Nephron (organoid): ENCODE measurements at regions not wholly inside any gene's neighbourhood (a gene's known extent, or its start where the extent isn't known, plus 50 kb on each side); places are given as distances from the start of the nearest gene placed in this dataset.

Experiments
- H3K27ac Mint-ChIP-seq, 3 experiments: 2 replicates each; pipeline ENCODE4 v1.8.0; 2020; ENCODE audit warnings: mixed read lengths in 3 of 3, mild to moderate bottlenecking in 2 of 3, moderate library complexity in 1 of 3
- H3K27me3 Mint-ChIP-seq: 2 replicates; pipeline ENCODE4 v1.8.0; 2021; ENCODE audit warnings: low read depth, mild to moderate bottlenecking, moderate library complexity, mixed read lengths
- H3K36me3 Mint-ChIP-seq: 2 replicates; pipeline ENCODE4 v1.8.0; 2020; ENCODE audit warnings: low read depth, mixed read lengths
- H3K4me1 Mint-ChIP-seq: 2 replicates; pipeline ENCODE4 v1.8.0; 2020; ENCODE audit warnings: mixed read lengths
- H3K4me3 Mint-ChIP-seq, 3 experiments: 2 replicates each; pipeline ENCODE4 v1.8.0; 2020; ENCODE audit warnings: mild to moderate bottlenecking in 3 of 3, mixed read lengths in 3 of 3, moderate library complexity in 2 of 3
- H3K9me3 Mint-ChIP-seq: 2 replicates; pipeline ENCODE4 v1.8.0; 2020; ENCODE audit warnings: mixed read lengths
- CTCF ChIP-seq, 3 experiments: fragments of 200-600 bp; sonication (generic); IDR thresholded peaks; one replicate each; pipeline ENCODE4 v1.5.0; 2021; ENCODE audit warnings: antibody characterized with exemption in 3 of 3; ENCODE audit not compliant: unreplicated experiment in 3 of 3

- H3K4me1 Mint-ChIP-seq = peaks cover 8% of the 10 kb centered on the region
Measured at GRCh38 chr13:83825676-83826075, 56.6 kb downstream of the SLITRK1 start.

GRCh38 chr13:83824560-83824959 lies 57.7 kb downstream of the SLITRK1 start:
- H3K9me3 Mint-ChIP-seq = no peaks in the 10 kb centered on the region
- no peak overlapping the region for H3K4me3 Mint-ChIP-seq
- no peaks in the 10 kb centered on the region for H3K36me3 Mint-ChIP-seq
- H3K27me3 Mint-ChIP-seq = no peaks in the 10 kb centered on the region
- peaks cover 4% of the 10 kb centered on the region for H3K4me1 Mint-ChIP-seq
- no peak overlapping the region for H3K27ac Mint-ChIP-seq
- no peak for TF ChIP-seq CTCF (IDR thresholded peaks at IDR 0.05; ENCODE audit: unreplicated experiment in 3 of 3)

More at GRCh38 chr13:83825676-83826075, 56.6 kb downstream of the SLITRK1 start:
- Mint-ChIP-seq H3K27ac (no peak overlapping the region), H3K4me3 (no peak overlapping the region), H3K27me3 (no peaks in the 10 kb centered on the region), H3K9me3 (no peaks in the 10 kb centered on the region), H3K36me3 (no peaks in the 10 kb centered on the region)
- no peak for TF ChIP-seq CTCF (IDR thresholded peaks at IDR 0.05; ENCODE audit: unreplicated experiment in 3 of 3)

GRCh38 chr13:83824120-83824519 lies 58.2 kb downstream of the SLITRK1 start:
- H3K27ac Mint-ChIP-seq = no peak overlapping the region
- peaks cover 4% of the 10 kb centered on the region for H3K4me1 Mint-ChIP-seq
- no peaks in the 10 kb centered on the region for H3K27me3 Mint-ChIP-seq
- no peak overlapping the region for H3K4me3 Mint-ChIP-seq
- no peak for TF ChIP-seq CTCF (IDR thresholded peaks at IDR 0.05; ENCODE audit: unreplicated experiment in 3 of 3)
- H3K36me3 Mint-ChIP-seq = no peaks in the 10 kb centered on the region
- peaks cover 2% of the 10 kb centered on the region for H3K9me3 Mint-ChIP-seq

GRCh38 chr13:83819611-83820010 lies 62.7 kb downstream of the SLITRK1 start:
- H3K36me3 Mint-ChIP-seq = no peaks in the 10 kb centered on the region
- no peak overlapping the region for H3K27ac Mint-ChIP-seq

GRCh38 chr13:83819156-83819555 lies 63.1 kb downstream of the SLITRK1 start:
- H3K36me3 Mint-ChIP-seq = no peaks in the 10 kb centered on the region
- no peak for TF ChIP-seq CTCF (IDR thresholded peaks at IDR 0.05; ENCODE audit: unreplicated experiment in 3 of 3)
- H3K27ac Mint-ChIP-seq = no peak overlapping the region
- no peaks in the 10 kb centered on the region for H3K27me3 Mint-ChIP-seq
- H3K9me3 Mint-ChIP-seq = peaks cover 6% of the 10 kb centered on the region
- H3K4me3 Mint-ChIP-seq = no peak overlapping the region
- no peaks in the 10 kb centered on the region for H3K4me1 Mint-ChIP-seq

More at GRCh38 chr13:83819611-83820010, 62.7 kb downstream of the SLITRK1 start:
- H3K27me3 Mint-ChIP-seq = no peaks in the 10 kb centered on the region
- H3K4me3 Mint-ChIP-seq = no peak overlapping the region
- H3K9me3 Mint-ChIP-seq = peaks cover 6% of the 10 kb centered on the region
- no peaks in the 10 kb centered on the region for H3K4me1 Mint-ChIP-seq
- TF ChIP-seq CTCF (IDR thresholded peaks at IDR 0.05; ENCODE audit: unreplicated experiment in 3 of 3) = no peak

- H3K27ac Mint-ChIP-seq = no peak overlapping the region
- H3K4me1 Mint-ChIP-seq = no peaks in the 10 kb centered on the region
- H3K36me3 Mint-ChIP-seq = no peaks in the 10 kb centered on the region
- no peaks in the 10 kb centered on the region for H3K27me3 Mint-ChIP-seq
- no peak overlapping the region for H3K4me3 Mint-ChIP-seq
- TF ChIP-seq CTCF (IDR thresholded peaks at IDR 0.05; ENCODE audit: unreplicated experiment in 3 of 3) = no peak
- peaks cover 6% of the 10 kb centered on the region for H3K9me3 Mint-ChIP-seq
Measured at GRCh38 chr13:83816081-83816480, 66.2 kb downstream of the SLITRK1 start.
